Neuronal stem cell (in vitro differentiated cells): ENCODE measurements at regions not wholly inside any gene's neighbourhood (a gene's known extent, or its start where the extent isn't known, plus 50 kb on each side); places are given as distances from the start of the nearest gene placed in this dataset.

ENCODE experiments used
- DNase-seq: peaks from one replicate; pipeline ENCODE4 v3.0.0-alpha.2; 2013; ENCODE audit warnings: low spot score
- H2AFZ ChIP-seq: one replicate; pipeline ENCODE4 v1.6.1; 2013; ENCODE audit warnings: mild to moderate bottlenecking, low read length, inconsistent platforms
- H2AK5ac ChIP-seq: 2 replicates; pipeline ENCODE4 v1.6.1; 2013; ENCODE audit warnings: low read depth, mild to moderate bottlenecking, inconsistent platforms, low read length, moderate library complexity, mixed read lengths
- H2BK120ac ChIP-seq: 2 replicates; pipeline ENCODE4 v1.6.1; 2013; ENCODE audit warnings: low read depth, mild to moderate bottlenecking, inconsistent platforms, low read length, moderate library complexity, mixed read lengths
- H2BK12ac ChIP-seq: one replicate; pipeline ENCODE4 v1.6.1; 2013; ENCODE audit warnings: low read length, inconsistent platforms
- H2BK15ac ChIP-seq: 2 replicates; pipeline ENCODE4 v1.6.1; 2013; ENCODE audit warnings: mild to moderate bottlenecking, low read length, inconsistent platforms, mixed read lengths
- H2BK5ac ChIP-seq: one replicate; pipeline ENCODE4 v1.6.1; 2013; ENCODE audit warnings: inconsistent platforms, mild to moderate bottlenecking, low read length, moderate library complexity
- H3K14ac ChIP-seq: one replicate; pipeline ENCODE4 v1.6.1; 2013; ENCODE audit warnings: low read length, inconsistent platforms
- H3K18ac ChIP-seq: 2 replicates; pipeline ENCODE4 v1.6.1; 2013; ENCODE audit warnings: low read length, inconsistent platforms
- H3K23ac ChIP-seq: 2 replicates; pipeline ENCODE4 v1.6.1; 2013; ENCODE audit warnings: low read depth, mild to moderate bottlenecking, mixed read lengths, low read length, inconsistent platforms; ENCODE audit not compliant: poor library complexity
- H3K27ac ChIP-seq: replicated peaks from 3 replicates; pipeline ENCODE4 v1.5.1; 2013; ENCODE audit warnings: low read length, inconsistent platforms
- H3K27me3 ChIP-seq, 3 experiments: 2 replicates each; pipeline ENCODE4 v1.6.1; 2013; ENCODE audit warnings: low read length in 3 of 3, mild to moderate bottlenecking in 2 of 3, inconsistent platforms in 1 of 3, low read depth in 1 of 3, mixed read lengths in 1 of 3, moderate library complexity in 1 of 3; ENCODE audit not compliant: control insufficient read depth in 3 of 3, insufficient read depth in 3 of 3
- H3K36me3 ChIP-seq, 2 donors: replicated peaks in 1 of 2; 2 replicates each; pipeline ENCODE4 v1.6.1; 2013; ENCODE audit warnings: low read length in 2 of 2; ENCODE audit not compliant: control insufficient read depth in 2 of 2, insufficient read depth in 2 of 2
- H3K4ac ChIP-seq: 2 replicates; pipeline ENCODE4 v1.6.1; 2013; ENCODE audit warnings: inconsistent platforms, mild to moderate bottlenecking, low read length, moderate library complexity
- H3K4me1 ChIP-seq, 2 donors: 1 replicate in 1 of 2; 2 replicates in 1 of 2; pipeline ENCODE4 v1.6.1; 2013; ENCODE audit warnings: low read length in 2 of 2, low read depth in 1 of 2; ENCODE audit not compliant: control insufficient read depth in 2 of 2, insufficient read depth in 1 of 2
- H3K4me2 ChIP-seq: one replicate; pipeline ENCODE4 v1.6.1; 2013; ENCODE audit warnings: mild to moderate bottlenecking, low read length, inconsistent platforms; ENCODE audit not compliant: insufficient read depth, poor library complexity, severe bottlenecking
- H3K4me3 ChIP-seq, 2 donors: 2 replicates each; pipeline ENCODE4 v1.5.1; 2013; ENCODE audit warnings: low read length in 2 of 2, mild to moderate bottlenecking in 2 of 2, inconsistent platforms in 1 of 2, moderate library complexity in 1 of 2
- H3K79me1 ChIP-seq: one replicate; pipeline ENCODE4 v1.6.1; 2013; ENCODE audit warnings: low read depth, mild to moderate bottlenecking, inconsistent platforms, low read length, moderate library complexity
- H3K9ac ChIP-seq: one replicate; pipeline ENCODE4 v1.6.1; 2013; ENCODE audit warnings: mild to moderate bottlenecking, low read depth, low read length, inconsistent platforms; ENCODE audit not compliant: poor library complexity
- H3K9me3 ChIP-seq, 2 donors: replicated peaks in 1 of 2; 2 replicates each; pipeline versions ENCODE3 to v1.6.1; 2013; ENCODE audit warnings: low read length in 2 of 2, mild to moderate bottlenecking in 2 of 2, inconsistent platforms in 1 of 2, low read depth in 1 of 2, mixed read lengths in 1 of 2, moderate library complexity in 1 of 2; ENCODE audit not compliant: control insufficient read depth in 2 of 2, insufficient read depth in 1 of 2
- H4K8ac ChIP-seq: one replicate; pipeline ENCODE4 v1.6.1; 2013; ENCODE audit warnings: low read depth, mild to moderate bottlenecking, inconsistent platforms, low read length, moderate library complexity
- H4K91ac ChIP-seq: one replicate; pipeline ENCODE4 v1.6.1; 2013; ENCODE audit warnings: low read length, low read depth, mild to moderate bottlenecking, inconsistent platforms; ENCODE audit not compliant: poor library complexity
- WGBS, 2 donors: extraction: QIAGEN DNeasy Blood & Tissue Kit; methylation state at CpG; one replicate each; pipeline ENCODE4 v1.1.7; 2013; ENCODE audit warnings: missing lambda C conversion rate in 2 of 2, mixed read lengths in 1 of 2; ENCODE audit not compliant: insufficient read length in 2 of 2, insufficient replicate concordance in 1 of 2; ENCODE audit errors: extremely low coverage in 2 of 2; 5-methylcytosine and 5-hydroxymethylcytosine counted together

DNA sequence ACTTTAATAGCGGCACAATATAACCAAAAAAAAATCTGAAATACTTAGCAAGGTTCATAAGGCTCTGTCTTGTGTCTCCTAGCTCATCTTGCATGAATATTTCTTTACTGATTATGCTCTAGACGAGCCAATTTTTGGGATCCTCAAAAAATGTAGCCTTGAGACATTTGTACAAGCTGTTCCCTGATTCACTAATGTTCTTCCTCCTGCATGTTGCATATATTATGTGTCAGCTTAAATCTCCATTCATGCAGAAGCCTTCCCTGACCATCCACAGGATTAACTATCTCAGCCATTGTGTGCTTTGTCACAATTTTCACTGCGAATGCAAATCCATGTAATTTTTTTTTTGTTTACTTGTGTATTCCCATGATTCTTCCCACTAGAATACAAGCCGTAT lies 594.0 kb upstream of the VRK2 start:
- H2AFZ ChIP-seq: no peak overlapping the region
- H2BK5ac ChIP-seq: no peak overlapping the region
- H3K4me1 ChIP-seq: no peaks in the 10 kb centered on the region
- no peak overlapping the region for H2BK120ac ChIP-seq
- no peak for DNase-seq
- H3K14ac ChIP-seq: no peak overlapping the region
- no peak overlapping the region for H3K27ac ChIP-seq
- no peaks in the 10 kb centered on the region for H3K36me3 ChIP-seq
- H4K8ac ChIP-seq: no peak overlapping the region
- H4K91ac ChIP-seq: no peak overlapping the region
- no peak overlapping the region for H3K4me3 ChIP-seq
- no peak overlapping the region for H3K4ac ChIP-seq
- H3K79me1 ChIP-seq: no peaks in the 10 kb centered on the region
- H3K4me2 ChIP-seq: no peak overlapping the region
- H3K9me3 ChIP-seq: no peaks in the 10 kb centered on the region
- H3K18ac ChIP-seq: no peak overlapping the region
- no CpG with 5 or more reads among the region's 4 CpGs for WGBS, 2 donors
- H2BK12ac ChIP-seq: no peak overlapping the region
- no peak overlapping the region for H3K23ac ChIP-seq
- no peak overlapping the region for H2AK5ac ChIP-seq
- no peak overlapping the region for H3K9ac ChIP-seq
- H2BK15ac ChIP-seq: no peak overlapping the region
- no peaks in the 10 kb centered on the region for H3K27me3 ChIP-seq

DNA sequence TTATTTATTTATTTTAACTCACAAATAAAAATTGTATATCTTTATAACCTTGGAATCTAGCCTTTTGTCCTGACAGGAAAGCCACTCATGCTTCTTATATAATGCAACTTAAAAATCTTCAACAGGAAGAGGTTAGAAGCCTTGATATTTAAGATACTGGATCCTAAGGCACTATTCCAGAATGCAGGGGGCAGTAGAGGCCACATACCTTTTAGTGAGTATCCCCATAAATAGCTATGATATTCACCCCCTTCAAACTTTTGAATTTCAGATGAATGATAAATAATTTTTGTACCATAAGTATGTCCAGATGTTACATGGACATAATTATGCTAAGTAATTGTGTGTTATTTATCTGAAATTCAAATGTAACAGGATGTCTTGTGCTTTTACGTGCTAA lies 592.7 kb upstream of the VRK2 start:
- Histone ChIP-seq H2BK15ac (no peak overlapping the region), H3K4me2 (no peak overlapping the region), H3K27ac (no peak overlapping the region), H3K4me3 (no peak overlapping the region), H3K9ac (no peak overlapping the region), H3K18ac (no peak overlapping the region), H4K8ac (no peak overlapping the region), H3K36me3 (no peaks in the 10 kb centered on the region), H3K4me1 (no peaks in the 10 kb centered on the region), H2BK5ac (no peak overlapping the region), H2BK120ac (no peak overlapping the region), H3K27me3 (no peaks in the 10 kb centered on the region), H4K91ac (no peak overlapping the region), H3K23ac (no peak overlapping the region), H2AK5ac (no peak overlapping the region), H2BK12ac (no peak overlapping the region), H3K9me3 (no peaks in the 10 kb centered on the region), H3K4ac (no peak overlapping the region), H3K14ac (no peak overlapping the region), H2AFZ (no peak overlapping the region), H3K79me1 (no peaks in the 10 kb centered on the region)
- no peak for DNase-seq
- WGBS, 2 donors: no CpG with 5 or more reads among the region's 1 CpG

DNA sequence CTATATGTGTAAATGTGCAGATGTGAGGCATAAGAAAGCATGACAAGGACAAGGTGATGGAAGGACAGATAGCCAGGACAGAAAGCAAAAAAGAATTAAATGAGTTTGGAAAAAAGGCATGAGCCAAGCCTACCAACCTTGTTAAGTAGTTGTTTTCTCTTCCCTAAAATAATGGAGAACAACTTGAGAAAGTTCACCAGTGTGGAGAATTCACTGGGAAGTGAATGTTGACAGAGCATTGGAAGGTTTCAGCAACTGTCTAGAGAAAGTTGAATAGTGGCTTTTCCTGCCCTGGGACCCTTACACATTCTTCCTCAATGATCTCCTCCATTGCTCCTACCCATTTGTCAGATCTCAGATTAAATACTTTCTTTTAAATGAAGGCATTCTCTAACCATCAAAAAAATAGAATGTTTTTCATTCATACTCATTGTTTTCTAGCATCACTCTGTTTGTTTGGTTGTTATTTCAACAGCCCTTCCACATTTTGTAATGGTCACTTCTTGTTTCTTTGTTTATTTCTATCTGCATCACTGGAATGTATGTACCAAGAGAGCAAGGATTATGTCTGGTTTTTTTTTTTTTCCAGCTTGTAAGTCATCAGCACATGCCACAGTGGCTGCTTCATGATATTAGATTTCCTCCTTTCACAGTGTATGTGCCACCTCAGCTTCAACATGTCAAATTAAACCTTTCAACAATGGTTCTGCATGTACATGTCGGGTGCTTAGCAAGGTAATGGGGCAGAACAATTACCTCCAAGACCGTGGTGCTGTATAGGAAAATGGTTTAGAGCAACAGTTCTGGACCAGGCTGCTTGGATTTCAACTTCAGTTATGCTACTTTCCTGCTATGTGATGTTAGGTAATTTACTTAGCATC lies 586.0 kb upstream of the VRK2 start:
- H2BK12ac ChIP-seq: no peak overlapping the region
- H3K23ac ChIP-seq: no peak overlapping the region
- no peaks in the 10 kb centered on the region for H3K27me3 ChIP-seq
- no peaks in the 10 kb centered on the region for H3K4me1 ChIP-seq
- no peak overlapping the region for H2AFZ ChIP-seq
- H2BK15ac ChIP-seq: no peak overlapping the region
- no peak overlapping the region for H3K18ac ChIP-seq
- H3K9me3 ChIP-seq: no peaks in the 10 kb centered on the region
- no peak overlapping the region for H3K4ac ChIP-seq
- H2AK5ac ChIP-seq: no peak overlapping the region
- no peak overlapping the region for H4K91ac ChIP-seq
- H3K9ac ChIP-seq: no peak overlapping the region
- no peak overlapping the region for H3K27ac ChIP-seq
- no peaks in the 10 kb centered on the region for H3K79me1 ChIP-seq
- no peaks in the 10 kb centered on the region for H3K36me3 ChIP-seq
- H2BK120ac ChIP-seq: no peak overlapping the region
- H3K14ac ChIP-seq: no peak overlapping the region
- no peak overlapping the region for H2BK5ac ChIP-seq
- no peak overlapping the region for H4K8ac ChIP-seq
- no CpG with 5 or more reads among the region's 2 CpGs for WGBS, 2 donors
- H3K4me2 ChIP-seq: no peak overlapping the region
- H3K4me3 ChIP-seq: no peak overlapping the region
- no peak for DNase-seq

DNA sequence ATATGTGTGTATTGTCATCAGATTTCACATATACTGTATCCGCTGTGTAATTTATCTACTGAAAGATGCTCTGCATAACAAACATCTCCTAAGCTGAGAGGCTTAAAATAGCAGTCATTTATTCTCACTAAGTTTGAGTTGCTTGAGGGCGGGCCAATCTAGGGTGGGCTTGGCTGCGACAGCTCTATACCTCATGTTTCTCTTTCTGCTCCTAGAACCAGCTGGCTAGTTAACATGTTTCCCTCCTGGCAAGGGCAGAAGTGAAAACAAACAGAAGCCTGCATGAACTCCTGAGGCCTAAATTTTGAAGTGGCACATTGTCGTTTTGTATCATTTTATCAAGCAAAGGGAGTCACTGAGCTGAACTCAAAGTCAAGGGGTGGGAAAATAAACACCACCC lies 585.0 kb upstream of the VRK2 start:
- no peak overlapping the region for H2BK12ac ChIP-seq
- H3K23ac ChIP-seq: no peak overlapping the region
- no peak overlapping the region for H3K14ac ChIP-seq
- no peak overlapping the region for H2BK5ac ChIP-seq
- no peak overlapping the region for H3K4me2 ChIP-seq
- H3K36me3 ChIP-seq: no peaks in the 10 kb centered on the region
- no peak overlapping the region for H3K4me3 ChIP-seq
- no peak for DNase-seq
- no peaks in the 10 kb centered on the region for H3K79me1 ChIP-seq
- H2BK120ac ChIP-seq: no peak overlapping the region
- H4K8ac ChIP-seq: no peak overlapping the region
- H4K91ac ChIP-seq: no peak overlapping the region
- no peak overlapping the region for H3K9ac ChIP-seq
- H3K27me3 ChIP-seq: no peaks in the 10 kb centered on the region
- H2BK15ac ChIP-seq: no peak overlapping the region
- H3K27ac ChIP-seq: no peak overlapping the region
- H2AFZ ChIP-seq: no peak overlapping the region
- H3K18ac ChIP-seq: no peak overlapping the region
- no CpG with 5 or more reads among the region's 4 CpGs for WGBS, 2 donors
- H3K4me1 ChIP-seq: no peaks in the 10 kb centered on the region
- no peak overlapping the region for H2AK5ac ChIP-seq
- H3K9me3 ChIP-seq: no peaks in the 10 kb centered on the region
- no peak overlapping the region for H3K4ac ChIP-seq
